ENCODE measurements at regions not wholly inside any gene's neighbourhood (a gene's known extent, or its start where the extent isn't known, plus 50 kb on each side); places are given as distances from the start of the nearest gene placed in this dataset.
"Not testable (repeated sequence)": the region's sequence is repeated elsewhere in the genome, so short reads cannot be mapped to it uniquely, and the experiment has no call there.

GRCh38 chr15:25173241-25174028 lies 218.6 kb downstream of the SNRPN start:
- H3K4me3 ChIP-seq (ENCODE audit: insufficient read depth, low read length) = no peak overlapping the region
- no peak overlapping the region for H2AFZ ChIP-seq (ENCODE audit: low read length)
- no peak for TF ChIP-seq CTCF (IDR thresholded peaks at IDR 0.05; ENCODE audit: extremely low read depth, low read depth, low read length)
- H3K9me3 ChIP-seq (ENCODE audit: low read depth, low read length) = no peaks in the 10 kb centered on the region
- no peaks in the 10 kb centered on the region for H3K27me3 ChIP-seq (ENCODE audit: insufficient read depth, low read length)
- DNase-seq (ENCODE audit: insufficient read length, low spot score, missing footprints) = peak; percentile 67
- H3K36me3 ChIP-seq (ENCODE audit: insufficient read depth, low read length) = no peaks in the 10 kb centered on the region
- no peak overlapping the region for H3K27ac ChIP-seq (ENCODE audit: low read depth, low read length)
- H4K20me1 ChIP-seq (ENCODE audit: insufficient read depth, low read length) = no peaks in the 10 kb centered on the region
- H3K79me2 ChIP-seq (ENCODE audit: insufficient read depth, low read length) = no peaks in the 10 kb centered on the region
- H3K4me2 ChIP-seq (ENCODE audit: insufficient read depth, low read length) = no peak overlapping the region
- no peaks in the 10 kb centered on the region for H3K4me1 ChIP-seq (ENCODE audit: insufficient read depth, low read length)

GRCh38 chr15:25174149-25174548 lies 219.4 kb downstream of the SNRPN start:
- not testable (repeated sequence) for H4K20me1 ChIP-seq (ENCODE audit: insufficient read depth, low read length); H3K79me2 ChIP-seq (ENCODE audit: insufficient read depth, low read length); H3K27me3 ChIP-seq (ENCODE audit: insufficient read depth, low read length); H3K4me2 ChIP-seq (ENCODE audit: insufficient read depth, low read length); H3K4me3 ChIP-seq (ENCODE audit: insufficient read depth, low read length); H3K36me3 ChIP-seq (ENCODE audit: insufficient read depth, low read length); H3K4me1 ChIP-seq (ENCODE audit: insufficient read depth, low read length); H3K27ac ChIP-seq (ENCODE audit: low read depth, low read length); H2AFZ ChIP-seq (ENCODE audit: low read length); DNase-seq (ENCODE audit: insufficient read length, low spot score, missing footprints); H3K9me3 ChIP-seq (ENCODE audit: low read depth, low read length)

DNA sequence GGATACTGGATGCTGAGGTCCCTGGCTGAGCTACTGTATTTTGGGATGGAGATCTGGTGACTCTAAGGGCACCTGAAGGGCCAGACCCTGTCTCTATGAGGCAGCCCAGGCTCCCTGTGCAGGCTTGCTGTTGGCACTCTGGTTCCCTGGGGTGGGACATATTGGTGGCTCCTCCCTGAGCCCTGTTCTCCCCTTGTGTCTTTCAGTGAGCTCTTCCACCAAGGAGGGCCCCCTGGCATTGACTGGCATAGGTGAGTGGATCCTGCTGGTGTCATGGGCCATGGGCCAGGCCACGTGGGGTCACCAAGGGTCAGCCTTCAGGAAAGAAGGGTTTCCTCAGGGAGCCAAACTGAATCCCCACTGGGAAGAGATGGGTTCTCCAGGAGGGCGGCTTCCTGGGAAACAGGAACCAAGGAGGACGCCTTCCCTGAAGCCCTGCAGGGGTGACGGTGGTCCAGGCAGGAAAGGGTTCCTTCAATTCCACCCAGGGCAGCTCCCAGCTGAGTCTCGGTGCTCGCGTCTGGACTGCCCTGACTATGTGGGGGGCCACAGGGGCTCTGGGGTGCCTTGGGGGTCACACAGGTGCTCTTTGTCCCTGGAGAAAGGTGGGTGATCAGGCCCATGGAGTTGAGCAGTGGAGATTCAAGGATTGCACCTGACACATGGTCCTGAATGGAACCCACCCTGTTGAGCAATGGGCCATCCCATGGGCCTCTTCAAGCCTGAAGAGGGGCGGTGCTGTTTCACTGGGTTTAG lies 220.4 kb downstream of the SNRPN start:
- no peak for TF ChIP-seq CTCF (IDR thresholded peaks at IDR 0.05; ENCODE audit: extremely low read depth, low read depth, low read length)
- H3K27ac ChIP-seq (ENCODE audit: low read depth, low read length) = no peak overlapping the region
- H2AFZ ChIP-seq (ENCODE audit: low read length) = no peak overlapping the region
- no peak overlapping the region for H3K4me3 ChIP-seq (ENCODE audit: insufficient read depth, low read length)
- DNase-seq (ENCODE audit: insufficient read length, low spot score, missing footprints) = peak; percentile 46
- no peak overlapping the region for H3K4me2 ChIP-seq (ENCODE audit: insufficient read depth, low read length)
- H3K9me3 ChIP-seq (ENCODE audit: low read depth, low read length) = no peaks in the 10 kb centered on the region
- no peaks in the 10 kb centered on the region for H4K20me1 ChIP-seq (ENCODE audit: insufficient read depth, low read length)
- H3K79me2 ChIP-seq (ENCODE audit: insufficient read depth, low read length) = no peaks in the 10 kb centered on the region
- H3K27me3 ChIP-seq (ENCODE audit: insufficient read depth, low read length) = no peaks in the 10 kb centered on the region
- H3K4me1 ChIP-seq (ENCODE audit: insufficient read depth, low read length) = no peaks in the 10 kb centered on the region
- no peaks in the 10 kb centered on the region for H3K36me3 ChIP-seq (ENCODE audit: insufficient read depth, low read length)

DNA sequence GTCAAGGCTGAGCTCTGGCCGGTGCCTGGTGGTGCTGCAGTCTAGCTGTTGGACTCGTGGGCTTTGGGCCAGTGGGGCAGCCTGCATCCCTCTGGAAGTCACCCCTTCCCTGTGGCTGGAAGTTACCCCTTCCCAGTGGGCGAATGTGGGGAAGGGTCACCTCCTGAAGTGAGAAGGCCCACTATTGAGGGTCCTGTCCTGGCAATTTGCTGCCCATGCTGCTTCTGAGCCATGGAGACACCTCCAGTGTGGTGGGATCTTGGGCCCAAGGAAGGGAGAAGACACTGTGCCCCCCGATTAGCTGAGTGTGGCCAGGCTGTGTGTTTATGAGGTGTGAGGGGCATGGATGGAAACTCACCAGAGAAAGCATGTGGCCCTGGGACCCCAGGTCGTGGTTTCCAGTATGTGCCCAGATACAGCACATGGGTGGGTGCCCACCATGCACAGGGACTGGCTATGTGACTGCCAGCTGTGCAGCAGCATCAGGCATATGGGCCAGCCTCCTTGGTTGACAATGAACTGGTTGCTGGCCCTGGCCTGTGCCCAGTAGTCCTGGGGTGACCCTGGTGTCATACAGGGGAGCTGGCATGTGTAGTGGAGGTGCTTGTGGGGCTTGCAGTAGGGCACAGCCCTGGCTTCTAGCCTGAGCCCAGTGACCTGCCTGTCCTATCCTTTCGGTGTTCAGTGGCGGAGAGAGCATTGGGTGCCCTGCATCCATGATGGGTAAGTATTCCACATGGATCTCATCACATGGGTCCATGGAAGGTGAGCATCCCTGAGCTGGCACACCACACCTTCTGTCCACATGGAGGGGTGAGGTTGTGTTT lies 221.2 kb downstream of the SNRPN start:
- Histone ChIP-seq H4K20me1 (ENCODE audit: insufficient read depth, low read length) (no peaks in the 10 kb centered on the region), H3K79me2 (ENCODE audit: insufficient read depth, low read length) (no peaks in the 10 kb centered on the region), H3K9me3 (ENCODE audit: low read depth, low read length) (no peaks in the 10 kb centered on the region), H3K36me3 (ENCODE audit: insufficient read depth, low read length) (no peaks in the 10 kb centered on the region), H3K27ac (ENCODE audit: low read depth, low read length) (no peak overlapping the region), H2AFZ (ENCODE audit: low read length) (no peak overlapping the region), H3K4me2 (ENCODE audit: insufficient read depth, low read length) (no peak overlapping the region), H3K4me1 (ENCODE audit: insufficient read depth, low read length) (no peaks in the 10 kb centered on the region), H3K27me3 (ENCODE audit: insufficient read depth, low read length) (no peaks in the 10 kb centered on the region), H3K4me3 (ENCODE audit: insufficient read depth, low read length) (no peak overlapping the region)
- peak; percentile 70 for DNase-seq (ENCODE audit: insufficient read length, low spot score, missing footprints)
- TF ChIP-seq CTCF (IDR thresholded peaks at IDR 0.05; ENCODE audit: extremely low read depth, low read depth, low read length) = no peak

Measured in osteoblast (primary cell).